DMS 273 treated with DMSO at 0.1 percent for 48 hours (cell line): ENCODE measurements at regions not wholly inside any gene's neighbourhood (a gene's known extent, or its start where the extent isn't known, plus 50 kb on each side); places are given as distances from the start of the nearest gene placed in this dataset.
"Not testable (repeated sequence)": the region's sequence is repeated elsewhere in the genome, so short reads cannot be mapped to it uniquely, and the experiment has no call there.

ENCODE experiments used
- DNase-seq: peaks from one replicate; lab custom pipeline; 2025; lab: John Stamatoyannopoulos, UW

- DNase-seq, result not testable (repeated sequence)
These were observed 390.6 kb downstream of the PRIM2 start for GRCh38 chr6:57708061-57708460.

DNA sequence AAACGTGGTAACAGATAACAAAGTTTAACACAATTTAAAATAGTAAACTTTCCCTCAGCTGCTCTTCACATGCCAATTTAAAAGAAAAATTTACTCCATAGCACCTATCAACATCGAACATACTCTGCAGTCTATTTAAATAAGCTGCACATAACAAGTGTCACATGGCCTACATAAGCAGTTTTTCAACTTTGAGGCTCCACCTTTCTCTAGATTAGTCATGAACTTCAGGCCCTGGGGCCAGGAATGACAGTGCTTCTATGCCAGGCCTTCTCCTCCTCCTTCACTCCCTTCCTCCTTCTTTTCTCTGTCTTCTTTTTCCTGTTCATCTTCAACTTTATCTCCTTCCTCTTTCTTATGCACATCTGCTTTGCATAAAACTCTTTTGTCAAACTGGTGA is 405.1 kb downstream of the PRIM2 start:
- DNase-seq, result not testable (repeated sequence)

- not testable (repeated sequence) for DNase-seq
These were observed 406.5 kb downstream of the PRIM2 start for GRCh38 chr6:57723815-57724401.

- not testable (repeated sequence) for DNase-seq
These were observed 412.0 kb downstream of the PRIM2 start for GRCh38 chr6:57729407-57729806.

DNA sequence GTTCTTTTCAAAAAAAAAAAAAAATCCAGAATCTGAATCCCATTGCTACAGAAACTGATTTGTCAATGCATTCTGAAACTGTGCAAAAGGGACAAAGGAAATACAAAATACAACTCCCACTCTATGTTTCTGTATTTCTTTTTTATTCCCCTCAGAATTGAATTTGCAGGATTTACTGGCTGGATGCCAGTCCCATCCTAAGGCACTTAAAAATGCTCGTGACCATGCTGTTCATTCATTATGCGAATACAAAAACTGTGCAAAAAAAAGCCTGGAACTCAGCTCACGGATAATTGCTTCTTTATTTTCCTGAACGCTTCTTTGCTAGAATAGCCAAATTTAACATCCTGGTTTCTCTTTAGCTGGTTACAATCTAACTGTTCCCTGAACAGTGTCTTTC is 413.3 kb downstream of the PRIM2 start:
- DNase-seq, result not testable (repeated sequence)

- DNase-seq, result not testable (repeated sequence)
These were observed 430.3 kb downstream of the PRIM2 start for GRCh38 chr6:57747716-57748115.

DNA sequence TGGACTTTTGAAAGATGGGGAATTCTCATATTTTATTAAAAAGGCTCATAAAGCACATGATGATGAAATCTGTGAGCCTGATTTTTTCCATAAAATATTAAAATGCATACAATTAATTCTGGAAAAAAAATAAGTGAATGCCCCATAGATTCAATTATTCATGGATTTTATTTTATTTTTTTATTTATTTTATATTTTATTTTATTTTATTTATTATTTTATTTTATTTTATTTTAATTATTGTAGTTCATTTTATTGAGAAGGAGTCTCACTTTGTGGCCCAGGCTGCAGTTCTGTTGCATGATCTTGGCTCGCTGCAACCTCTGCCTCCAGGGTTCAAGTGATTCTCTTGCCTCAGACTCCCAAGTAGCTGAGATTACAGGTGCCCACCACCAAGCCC is 442.4 kb downstream of the PRIM2 start:
- DNase-seq, result not testable (repeated sequence)

- not testable (repeated sequence) for DNase-seq
These were observed 475.4 kb downstream of the PRIM2 start for GRCh38 chr6:57792720-57793397.

- DNase-seq, result not testable (repeated sequence)
These were observed 475.9 kb downstream of the PRIM2 start for GRCh38 chr6:57793398-57793762.

DNA sequence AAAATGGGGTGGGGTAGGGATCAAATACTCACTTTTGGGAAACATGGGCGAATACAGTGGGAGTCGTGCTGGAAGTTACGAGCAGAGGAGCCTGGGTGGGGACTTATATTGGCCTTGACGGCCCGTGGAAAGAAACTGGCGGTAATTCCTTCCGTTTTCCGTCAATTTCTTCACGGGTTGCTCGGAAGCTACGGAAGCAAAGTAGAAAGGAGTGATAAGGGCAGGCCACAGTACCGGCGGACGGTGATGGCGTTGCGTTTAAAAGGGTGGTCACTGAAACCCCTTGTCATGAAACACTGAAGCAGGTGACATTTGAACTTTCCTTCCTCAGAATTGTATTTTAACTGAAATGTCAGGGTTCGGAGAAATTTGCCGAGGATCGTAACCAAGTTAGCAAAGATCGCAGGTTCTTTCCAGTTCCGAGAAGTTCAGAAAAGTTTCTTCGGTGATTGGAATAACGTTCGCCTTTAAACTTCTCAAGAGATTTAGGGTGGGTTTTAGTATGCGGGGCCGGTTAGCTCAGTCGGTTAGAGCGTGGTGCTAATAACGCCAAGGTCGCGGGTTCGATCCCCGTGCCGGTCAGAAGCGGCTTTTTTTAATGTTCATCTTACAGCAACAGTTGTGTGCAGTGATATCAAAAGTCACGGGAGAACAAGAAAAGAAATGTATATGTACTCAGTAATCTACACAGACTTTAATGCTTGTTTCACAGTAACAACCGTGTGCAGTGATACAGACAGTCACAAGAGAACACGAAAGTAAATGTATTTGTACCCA is 482.5 kb downstream of the PRIM2 start:
- DNase-seq, result peak; percentile 25

DNA sequence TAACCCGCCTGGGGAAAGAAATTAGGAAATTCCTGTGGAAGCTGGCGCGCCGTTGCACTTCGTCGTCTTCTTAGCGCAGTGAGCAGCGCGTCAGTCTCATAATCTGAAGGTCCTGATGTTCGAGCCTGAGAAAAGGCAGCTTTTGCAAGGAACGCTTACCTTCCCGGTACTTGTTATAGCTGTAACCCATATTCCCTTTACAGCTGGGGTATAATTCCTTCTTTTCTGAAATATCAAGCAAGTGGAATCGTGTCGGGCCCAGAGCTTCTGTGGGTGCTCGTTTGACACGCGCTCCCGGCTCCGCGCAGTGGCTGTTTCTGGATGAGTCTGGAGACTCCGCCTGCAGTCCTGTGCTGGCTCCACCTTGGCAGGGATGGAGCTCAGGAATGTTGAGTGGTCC is 491.2 kb downstream of the PRIM2 start:
- not testable (repeated sequence) for DNase-seq

GRCh38 chr6:57809454-57809853 is 492.0 kb downstream of the PRIM2 start:
- DNase-seq, result not testable (repeated sequence)

GRCh38 chr6:57813271-57814075 is 496.0 kb downstream of the PRIM2 start:
- peak; percentile 40 for DNase-seq

DNA sequence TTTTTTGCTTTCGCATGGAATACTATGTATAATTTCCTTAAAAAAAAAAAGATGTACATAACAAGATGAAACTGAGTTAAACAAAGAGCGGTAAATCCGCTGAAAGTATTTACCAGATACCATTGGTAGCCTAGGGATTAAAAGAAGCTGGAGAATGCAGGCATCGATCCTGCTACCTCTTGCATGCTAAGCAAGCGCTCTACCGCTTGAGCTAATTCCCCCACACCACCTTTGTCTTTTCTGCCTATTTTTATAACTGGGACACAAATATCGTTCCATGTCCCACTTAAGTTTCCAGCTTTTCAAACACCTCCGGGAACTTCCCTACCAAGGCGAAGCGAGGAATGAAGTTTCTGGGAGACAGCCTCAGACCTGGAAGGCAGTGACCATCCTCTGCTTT is 498.4 kb downstream of the PRIM2 start:
- DNase-seq, result not testable (repeated sequence)

DNA sequence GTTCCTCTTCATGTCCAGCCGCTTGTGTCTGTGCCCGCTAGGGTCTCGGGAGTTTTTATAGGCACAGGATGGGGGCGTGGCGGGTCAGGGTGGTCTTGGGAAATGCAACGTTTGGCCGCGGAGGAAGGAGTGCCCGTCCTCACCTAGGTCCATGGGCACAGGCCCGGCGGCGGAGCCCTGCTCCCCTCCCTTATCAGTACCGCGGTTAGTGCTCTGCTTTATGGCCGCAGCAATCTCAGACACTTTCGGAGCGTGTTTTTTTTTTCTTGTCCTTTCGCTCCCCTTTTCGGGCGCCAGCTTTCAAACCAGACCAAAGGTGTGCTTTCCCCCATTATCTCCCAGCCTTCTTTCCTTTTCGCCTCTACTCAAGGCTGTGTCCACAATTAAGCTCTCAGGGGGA is 503.9 kb downstream of the PRIM2 start:
- DNase-seq, result not testable (repeated sequence)

DNA sequence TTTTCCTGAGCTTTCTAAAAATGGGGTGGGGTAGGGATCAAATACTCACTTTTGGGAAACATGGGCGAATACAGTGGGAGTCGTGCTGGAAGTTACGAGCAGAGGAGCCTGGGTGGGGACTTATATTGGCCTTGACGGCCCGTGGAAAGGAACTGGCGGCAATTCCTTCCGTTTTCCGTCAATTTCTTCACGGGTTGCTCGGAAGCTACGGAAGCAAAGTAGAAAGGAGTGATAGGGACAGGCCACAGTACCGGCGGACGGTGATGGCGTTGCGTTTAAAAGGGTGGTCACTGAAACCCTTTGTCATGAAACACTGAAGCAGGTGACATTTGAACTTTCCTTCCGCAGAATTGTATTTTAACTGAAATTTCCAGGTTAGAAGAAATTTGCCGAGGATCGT is 505.0 kb downstream of the PRIM2 start:
- DNase-seq, result not testable (repeated sequence)

DNA sequence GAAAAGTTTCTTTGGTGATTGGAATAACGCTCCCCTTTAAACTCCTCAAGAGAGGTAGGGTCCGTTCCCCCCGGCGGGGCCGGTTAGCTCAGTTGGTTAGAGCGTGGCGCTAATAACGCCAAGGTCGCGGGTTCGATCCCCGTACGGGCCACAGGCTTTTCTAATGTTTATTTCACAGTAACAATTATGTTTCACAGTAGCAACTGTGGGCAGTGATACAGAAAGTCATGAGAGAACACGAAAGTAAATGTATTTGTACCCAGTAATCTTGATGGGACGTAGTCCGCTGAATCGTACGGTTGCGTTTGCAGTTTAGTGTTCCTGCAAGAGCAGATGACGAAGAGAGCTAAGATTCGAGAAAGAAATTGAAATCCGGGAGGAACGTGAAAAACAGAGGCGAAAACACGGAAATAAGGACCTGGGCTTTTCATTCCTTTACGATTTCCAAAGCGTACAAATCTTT is 505.5 kb downstream of the PRIM2 start:
- DNase-seq, result peak; percentile 49

DNA sequence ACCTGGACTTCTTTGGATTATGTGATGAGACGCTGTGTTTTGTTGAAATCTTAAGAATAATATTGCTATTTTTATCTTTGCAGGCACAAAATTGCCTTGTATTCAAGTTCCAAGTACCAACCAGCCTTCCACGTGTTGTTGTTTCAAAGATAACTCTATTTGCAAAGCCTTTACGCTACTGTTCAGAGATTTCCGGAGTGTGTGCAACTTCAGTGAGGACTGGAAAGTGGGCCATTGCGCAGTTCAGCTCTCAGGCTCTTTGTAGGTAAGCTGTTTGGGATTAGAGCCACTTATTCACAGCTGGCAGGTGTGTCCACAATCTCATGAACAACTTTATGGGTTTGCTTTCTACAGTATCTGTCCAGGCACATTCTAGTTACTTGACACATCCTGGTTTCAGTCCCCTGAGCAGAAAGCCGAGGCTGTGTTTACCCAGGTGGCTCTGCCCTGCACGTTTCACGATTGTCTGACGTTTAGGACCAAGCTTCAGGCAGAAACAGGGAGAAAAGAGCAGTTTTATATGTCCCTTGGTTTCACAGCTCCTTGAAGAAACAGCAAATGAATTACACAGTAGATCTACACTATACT is 520.3 kb downstream of the PRIM2 start:
- not testable (repeated sequence) for DNase-seq

DNA sequence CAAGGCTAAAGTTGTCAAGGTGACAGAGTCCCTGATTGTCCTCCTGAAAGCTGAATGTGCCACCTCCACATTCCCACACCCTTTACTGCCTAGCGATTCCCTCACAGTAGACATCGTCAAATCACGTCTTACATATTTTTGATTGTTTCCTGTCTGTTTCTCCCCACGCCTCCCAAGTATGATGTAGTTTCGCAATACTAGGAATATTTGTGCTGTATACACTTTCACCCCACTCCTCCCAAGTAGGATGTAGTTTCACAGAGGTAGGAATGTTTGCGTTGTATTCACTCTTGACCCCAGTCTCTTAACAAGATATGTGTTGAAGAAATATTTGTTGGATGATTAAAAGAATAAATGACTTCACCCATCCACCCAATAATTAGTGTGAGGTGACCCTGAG is 524.1 kb downstream of the PRIM2 start:
- DNase-seq, result not testable (repeated sequence)

- DNase-seq, result not testable (repeated sequence)
These were observed 536.4 kb downstream of the PRIM2 start for GRCh38 chr6:57853745-57854407.
